ENCODE measurements at regions not wholly inside any gene's neighbourhood (a gene's known extent, or its start where the extent isn't known, plus 50 kb on each side); places are given as distances from the start of the nearest gene placed in this dataset.
"Not testable (repeated sequence)": the region's sequence is repeated elsewhere in the genome, so short reads cannot be mapped to it uniquely, and the experiment has no call there.

DNA sequence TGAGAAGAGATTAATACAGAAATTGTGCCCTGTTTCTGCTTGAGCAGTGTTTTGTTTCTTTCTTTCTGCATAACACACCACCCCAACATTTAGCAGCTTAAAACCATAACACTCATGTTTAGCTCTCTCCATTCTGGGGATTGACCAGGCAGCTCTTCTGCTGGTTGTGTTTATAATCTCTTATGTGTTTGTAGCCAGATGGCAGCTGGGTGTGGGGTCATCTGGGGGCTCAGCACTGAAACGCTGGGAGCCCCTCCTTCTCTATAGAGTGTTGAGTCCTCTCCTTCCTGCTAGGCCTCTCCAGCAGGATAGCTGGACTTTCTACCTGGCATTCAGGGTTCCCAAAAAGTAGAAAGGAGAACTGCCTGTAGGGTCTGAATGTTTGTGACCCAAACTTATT is 270.6 kb downstream of the TTC8 start:
- H3K27me3 ChIP-seq: no peaks in the 10 kb centered on the region
- DNase-seq: no peak
- intact Hi-C loops (cut with DNase I): no loop called here
- no peaks in the 10 kb centered on the region for H3K9me3 ChIP-seq
- no peak overlapping the region for H3K27ac ChIP-seq
- no peak for TF ChIP-seq POLR2A (IDR thresholded peaks at IDR 0.05)
- TF ChIP-seq, protein P1, sequence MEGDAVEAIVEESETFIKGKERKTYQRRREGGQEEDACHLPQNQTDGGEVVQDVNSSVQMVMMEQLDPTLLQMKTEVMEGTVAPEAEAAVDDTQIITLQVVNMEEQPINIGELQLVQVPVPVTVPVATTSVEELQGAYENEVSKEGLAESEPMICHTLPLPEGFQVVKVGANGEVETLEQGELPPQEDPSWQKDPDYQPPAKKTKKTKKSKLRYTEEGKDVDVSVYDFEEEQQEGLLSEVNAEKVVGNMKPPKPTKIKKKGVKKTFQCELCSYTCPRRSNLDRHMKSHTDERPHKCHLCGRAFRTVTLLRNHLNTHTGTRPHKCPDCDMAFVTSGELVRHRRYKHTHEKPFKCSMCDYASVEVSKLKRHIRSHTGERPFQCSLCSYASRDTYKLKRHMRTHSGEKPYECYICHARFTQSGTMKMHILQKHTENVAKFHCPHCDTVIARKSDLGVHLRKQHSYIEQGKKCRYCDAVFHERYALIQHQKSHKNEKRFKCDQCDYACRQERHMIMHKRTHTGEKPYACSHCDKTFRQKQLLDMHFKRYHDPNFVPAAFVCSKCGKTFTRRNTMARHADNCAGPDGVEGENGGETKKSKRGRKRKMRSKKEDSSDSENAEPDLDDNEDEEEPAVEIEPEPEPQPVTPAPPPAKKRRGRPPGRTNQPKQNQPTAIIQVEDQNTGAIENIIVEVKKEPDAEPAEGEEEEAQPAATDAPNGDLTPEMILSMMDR (IDR thresholded peaks at IDR 0.05): no peak
- peaks cover 7 to 14% of the 10 kb centered on the region in 2 donors for H3K4me1 ChIP-seq
- H3K4me3 ChIP-seq (replicated peaks in 1 of 3): no peak overlapping the region
- H3K36me3 ChIP-seq: no peaks in the 10 kb centered on the region
- 67 to 69% methylated on average over 1 of the region's 1 CpG for WGBS, 2 donors

DNA sequence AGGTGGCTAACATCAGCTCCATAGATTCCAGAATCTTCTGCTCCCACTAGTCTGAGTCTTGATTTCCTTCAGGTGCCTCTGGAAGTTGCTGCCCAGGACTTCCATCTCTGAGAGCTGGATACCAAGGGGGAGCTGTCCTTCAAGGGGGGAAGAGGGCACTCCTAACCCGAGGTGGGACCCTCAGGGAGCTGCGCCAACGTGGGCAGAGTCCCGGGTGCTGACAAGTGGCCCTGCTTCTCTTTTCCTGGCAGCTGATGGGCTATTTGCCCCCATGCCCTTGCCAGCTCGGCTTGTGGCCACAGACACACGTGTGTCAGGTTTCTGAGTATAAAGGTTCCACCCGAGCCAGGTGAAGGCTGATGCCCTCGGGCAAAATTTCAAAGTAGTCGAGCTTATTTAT is 272.5 kb downstream of the TTC8 start:
- Histone ChIP-seq H3K4me1 (peaks cover 7 to 14% of the 10 kb centered on the region in 2 donors), H3K4me3 (replicated peaks in 1 of 3) (no peak overlapping the region), H3K9me3 (no peaks in the 10 kb centered on the region), H3K27ac (no peak overlapping the region), H3K27me3 (no peaks in the 10 kb centered on the region), H3K36me3 (no peaks in the 10 kb centered on the region)
- TF ChIP-seq, protein P1 (IDR thresholded peaks at IDR 0.05): no peak
- no peak for TF ChIP-seq POLR2A (IDR thresholded peaks at IDR 0.05)
- intact Hi-C loops (cut with DNase I): no loop called here
- DNase-seq: no peak
- WGBS, 2 donors: 79 to 83% methylated on average over 9 of the region's 9 CpGs

DNA sequence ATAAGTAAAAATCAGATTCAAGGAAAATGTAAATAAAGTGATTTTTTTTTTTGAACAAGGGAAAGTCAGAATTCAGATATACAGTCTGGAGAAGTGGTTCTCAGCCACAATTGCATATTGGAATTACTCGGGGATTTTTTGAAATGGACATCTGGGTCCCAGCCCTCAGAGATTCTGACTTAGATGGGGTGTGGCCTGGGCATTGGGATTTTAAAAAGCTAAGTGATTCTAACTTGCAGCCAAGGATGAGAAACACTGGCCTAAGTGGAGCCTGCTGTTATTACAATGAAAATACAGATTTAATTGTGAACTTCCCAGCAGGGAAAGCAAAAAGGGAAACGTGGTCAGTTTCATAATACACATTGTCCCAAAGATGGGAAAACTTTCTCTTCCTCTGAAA is 273.8 kb downstream of the TTC8 start:
- H3K4me3 ChIP-seq (replicated peaks in 1 of 3): no peak overlapping the region
- peaks cover 7% of the 10 kb centered on the region in 2 donors for H3K4me1 ChIP-seq
- H3K27ac ChIP-seq: no peak overlapping the region
- WGBS, 2 donors: 67 to 73% methylated on average over 2 of the region's 2 CpGs
- no peak for DNase-seq
- no peaks in the 10 kb centered on the region for H3K9me3 ChIP-seq
- intact Hi-C loops (cut with DNase I): no loop called here
- H3K27me3 ChIP-seq: no peaks in the 10 kb centered on the region
- H3K36me3 ChIP-seq: no peaks in the 10 kb centered on the region
- TF ChIP-seq, protein P1 (IDR thresholded peaks at IDR 0.05): no peak
- TF ChIP-seq POLR2A (IDR thresholded peaks at IDR 0.05): no peak

DNA sequence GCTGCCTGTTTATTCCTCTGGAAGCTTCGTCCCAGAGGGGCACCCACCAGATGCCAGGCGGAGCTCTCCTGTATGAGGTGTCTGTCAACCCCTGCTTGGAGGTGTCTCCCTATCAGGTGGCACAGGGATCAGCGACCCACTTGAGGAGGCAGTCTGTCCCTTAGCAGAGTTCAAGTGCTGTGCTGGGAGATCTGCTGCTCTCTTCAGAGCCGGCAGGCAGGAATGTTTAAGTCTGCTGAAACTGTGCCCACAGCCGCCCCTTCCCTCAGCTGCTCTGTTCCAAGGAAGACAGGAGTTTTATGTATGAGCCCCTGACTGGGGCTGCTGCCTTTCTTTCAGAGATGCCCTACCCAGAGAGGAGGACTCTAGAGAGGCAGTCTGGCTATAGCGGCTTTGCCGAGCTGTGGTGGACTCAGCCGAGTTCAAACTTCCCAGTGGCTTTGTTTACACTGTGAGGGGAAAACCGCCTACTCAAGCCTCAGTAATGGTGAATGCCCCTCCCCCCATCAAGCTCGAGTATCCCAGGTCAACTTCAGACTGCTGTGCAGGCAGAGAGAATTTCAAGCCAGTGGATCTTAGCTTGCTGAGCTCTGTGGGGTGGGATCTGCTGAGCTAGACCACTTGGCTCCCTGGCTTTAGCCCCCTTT is 279.8 kb downstream of the TTC8 start:
- intact Hi-C loops (cut with DNase I); H3K27ac ChIP-seq; DNase-seq; H3K9me3 ChIP-seq; H3K4me1 ChIP-seq; H3K4me3 ChIP-seq (replicated peaks in 1 of 3); H3K27me3 ChIP-seq; H3K36me3 ChIP-seq: not testable (repeated sequence)
- WGBS, 2 donors: 76 to 84% methylated on average over 6 to 7 of the region's 10 CpGs

DNA sequence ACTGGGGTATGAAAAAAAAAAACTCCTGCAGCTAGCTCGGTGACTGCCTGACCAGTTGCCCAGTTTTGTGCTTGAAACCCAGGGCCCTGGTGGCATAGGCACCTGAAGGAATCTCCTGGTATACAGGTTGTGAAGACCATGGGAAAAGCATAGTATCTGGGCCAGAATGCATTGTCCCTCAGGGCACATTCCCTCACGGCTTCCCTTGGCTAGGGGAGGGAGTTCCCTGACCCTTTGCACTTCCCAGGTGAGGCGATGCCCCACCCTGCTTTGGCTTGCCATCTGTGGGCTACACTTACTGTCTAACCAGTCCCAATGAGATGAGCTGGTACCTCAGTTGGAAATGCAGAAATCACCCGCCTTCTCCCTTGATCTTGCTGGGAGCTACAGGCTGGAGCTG is 280.4 kb downstream of the TTC8 start:
- intact Hi-C loops (cut with DNase I); H3K27ac ChIP-seq; H3K9me3 ChIP-seq; H3K27me3 ChIP-seq; H3K4me3 ChIP-seq (replicated peaks in 1 of 3); H3K4me1 ChIP-seq; DNase-seq; H3K36me3 ChIP-seq: not testable (repeated sequence)
- WGBS, 2 donors: 88 to 90% methylated on average over 4 of the region's 4 CpGs
